HG03558 (cell line): ENCODE measurements at regions not wholly inside any gene's neighbourhood (a gene's known extent, or its start where the extent isn't known, plus 50 kb on each side); places are given as distances from the start of the nearest gene placed in this dataset.
"Not testable (repeated sequence)": the region's sequence is repeated elsewhere in the genome, so short reads cannot be mapped to it uniquely, and the experiment has no call there.

ENCODE experiments used
- ATAC-seq: cut with Tn5 transposase; IDR thresholded peaks from one replicate; pipeline ENCODE4 v1.9.1; 2021; ENCODE audit warnings: moderate number of reproducible peaks; ENCODE audit not compliant: unreplicated experiment; ENCODE audit errors: extremely low read depth

DNA sequence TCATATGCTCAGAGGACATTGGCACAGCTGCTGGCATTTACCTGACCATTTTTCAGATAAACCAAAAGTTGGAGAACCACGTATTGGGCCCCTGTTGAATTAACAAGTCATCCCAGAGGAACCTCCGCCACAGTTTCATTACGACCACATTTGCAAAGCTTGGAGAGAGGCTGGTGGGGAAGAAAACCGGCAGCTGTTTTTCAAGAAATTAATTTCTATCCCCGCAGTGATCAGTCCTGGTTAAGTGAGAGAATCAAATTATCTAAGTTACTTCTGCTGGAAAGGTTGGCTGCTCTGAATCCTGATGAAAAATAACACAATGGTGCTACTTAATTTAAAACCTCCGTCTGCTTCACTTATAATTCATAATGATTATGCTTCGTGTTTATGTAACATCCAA lies 737.1 kb upstream of the AUTS2 start:
- no peak for ATAC-seq

DNA sequence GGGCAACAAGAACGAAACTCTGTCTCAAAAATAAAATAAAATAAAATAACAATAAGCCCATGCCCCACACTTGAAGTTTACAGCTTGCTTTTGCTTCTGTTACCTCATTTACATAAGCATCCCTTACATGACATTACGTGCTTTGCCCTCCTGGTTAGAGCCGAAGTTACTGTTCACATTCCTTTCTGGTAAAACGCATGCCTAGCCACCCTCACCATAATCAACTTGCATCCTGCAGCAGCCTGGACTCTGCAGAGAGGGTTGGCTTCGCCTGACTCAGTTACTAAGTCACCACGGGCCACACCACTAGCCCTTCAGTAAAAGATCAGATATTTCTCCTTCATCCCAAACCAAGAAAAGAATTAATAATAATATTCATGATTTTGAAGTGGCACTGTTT lies 736.0 kb upstream of the AUTS2 start:
- no peak for ATAC-seq

DNA sequence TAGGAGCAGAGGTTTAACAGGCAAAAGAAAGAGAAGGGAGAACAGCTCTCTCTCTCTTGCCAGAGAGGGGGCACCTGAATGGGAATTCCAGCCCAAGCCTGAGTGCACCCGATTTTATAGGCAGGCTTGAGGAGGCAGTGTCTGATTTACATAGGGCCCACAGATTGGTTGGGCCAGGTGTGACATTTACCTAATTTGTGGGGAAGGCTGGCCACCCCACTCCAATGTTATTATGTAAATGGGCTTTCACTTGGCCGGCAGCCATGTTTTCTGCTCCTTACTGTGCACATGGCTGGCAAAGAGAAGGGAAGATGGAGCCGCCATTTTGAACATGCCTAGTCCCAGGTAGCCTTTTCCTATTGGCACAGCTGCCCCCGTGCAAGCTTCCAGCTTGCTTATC lies 735.5 kb upstream of the AUTS2 start:
- no peak for ATAC-seq

GRCh38 chr7:68865351-68866199 lies 732.7 kb upstream of the AUTS2 start:
- no peak for ATAC-seq

- no peak for ATAC-seq
These were observed 732.1 kb upstream of the AUTS2 start for GRCh38 chr7:68866200-68866570.

DNA sequence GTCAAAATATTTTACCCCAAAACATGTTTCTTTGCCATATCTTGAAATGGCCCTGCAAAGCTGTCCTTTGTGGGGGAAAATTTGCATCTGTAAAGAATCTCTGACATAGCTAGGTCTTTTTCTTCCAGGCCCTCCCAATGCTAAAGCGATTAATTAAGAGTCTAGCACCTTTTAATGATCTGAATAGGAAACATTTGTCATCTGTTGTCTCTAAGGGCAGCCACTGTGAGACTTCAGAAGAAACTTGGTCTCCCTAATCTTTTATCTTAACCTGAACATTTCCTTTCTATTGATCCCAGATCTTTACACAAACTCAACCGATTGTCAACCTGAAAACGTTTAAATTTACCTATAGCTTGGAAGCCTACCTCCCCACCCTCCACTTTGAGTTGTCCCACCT lies 731.6 kb upstream of the AUTS2 start:
- not testable (repeated sequence) for ATAC-seq

DNA sequence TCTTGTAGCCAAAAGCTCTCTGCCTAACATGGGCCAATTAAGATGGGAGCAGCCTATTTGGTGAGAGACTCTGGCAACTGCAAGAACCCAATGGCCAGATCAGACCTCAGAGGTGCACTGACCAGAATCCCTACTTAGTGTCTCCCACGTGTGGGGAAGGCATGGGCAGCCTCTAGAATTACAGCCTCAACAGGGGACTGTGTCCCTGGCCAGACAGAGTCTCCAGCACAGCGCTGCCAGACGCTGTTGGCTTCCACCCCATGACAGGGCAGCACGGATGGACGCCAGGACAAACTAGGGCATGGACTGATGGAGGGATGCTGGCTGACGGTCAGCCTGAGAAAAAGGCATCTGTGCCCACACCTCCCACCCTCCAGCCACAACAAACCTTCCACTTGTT lies 729.3 kb upstream of the AUTS2 start:
- no peak for ATAC-seq

DNA sequence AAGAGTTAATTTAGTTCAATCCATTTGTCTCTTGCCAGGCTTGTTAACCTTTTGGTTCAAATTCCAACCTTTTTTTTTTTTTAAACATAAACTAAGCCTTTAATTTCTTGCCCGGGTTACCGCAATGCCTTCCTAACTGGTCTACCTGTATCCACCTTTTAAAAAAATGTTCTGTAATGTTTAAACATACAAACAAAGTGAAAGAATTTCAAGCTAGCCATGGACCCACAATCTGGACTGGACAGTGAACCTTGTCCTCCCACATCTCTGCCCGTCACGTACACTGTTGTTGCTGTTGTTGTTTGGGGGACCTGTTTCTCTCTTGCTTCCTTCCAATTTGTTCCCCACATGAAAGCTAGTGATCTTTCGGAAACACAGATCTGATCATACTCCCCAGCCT lies 724.7 kb upstream of the AUTS2 start:
- no peak for ATAC-seq

DNA sequence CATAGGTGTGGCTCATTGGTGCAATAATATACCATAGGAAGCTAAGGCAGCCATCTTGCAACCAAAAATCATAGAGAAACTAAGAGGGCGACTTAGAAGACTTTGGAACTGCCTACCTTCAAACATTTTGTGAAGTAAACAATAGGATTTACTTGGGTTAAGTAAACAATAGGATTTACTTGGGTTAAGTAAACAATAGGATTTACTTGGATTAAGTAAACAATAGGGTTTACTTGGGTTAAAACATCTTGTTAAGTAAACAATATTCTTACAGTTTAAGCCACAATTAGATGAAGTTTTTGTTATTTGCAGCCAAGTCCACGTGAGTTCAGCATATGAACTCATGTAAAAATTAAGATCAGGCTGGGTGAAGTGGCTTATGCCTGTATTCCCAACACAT lies 722.4 kb upstream of the AUTS2 start:
- no peak for ATAC-seq

DNA sequence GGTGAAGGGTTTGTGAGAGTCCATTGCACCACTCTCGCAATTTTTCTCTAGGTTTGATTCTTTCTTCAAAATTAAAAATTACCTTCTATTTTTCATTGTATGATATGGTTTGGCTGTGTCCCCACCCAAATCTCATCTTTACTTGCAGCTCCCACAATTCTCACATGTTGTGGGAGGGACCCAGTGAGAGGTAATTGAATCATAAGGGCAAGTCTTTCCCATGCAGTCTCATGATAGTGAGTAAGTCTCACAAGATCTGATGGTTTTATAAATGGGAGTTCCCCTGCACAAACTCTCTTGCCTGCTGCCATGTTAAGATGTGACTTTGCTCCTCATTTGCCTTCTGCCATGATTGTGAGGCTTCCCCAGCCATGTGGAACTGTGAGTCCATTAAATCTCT lies 711.2 kb upstream of the AUTS2 start:
- not testable (repeated sequence) for ATAC-seq

- no peak for ATAC-seq
These were observed 709.3 kb upstream of the AUTS2 start for GRCh38 chr7:68888971-68889385.

GRCh38 chr7:68892236-68892635 lies 706.0 kb upstream of the AUTS2 start:
- no peak for ATAC-seq

GRCh38 chr7:68893411-68893810 lies 704.9 kb upstream of the AUTS2 start:
- ATAC-seq: no peak

DNA sequence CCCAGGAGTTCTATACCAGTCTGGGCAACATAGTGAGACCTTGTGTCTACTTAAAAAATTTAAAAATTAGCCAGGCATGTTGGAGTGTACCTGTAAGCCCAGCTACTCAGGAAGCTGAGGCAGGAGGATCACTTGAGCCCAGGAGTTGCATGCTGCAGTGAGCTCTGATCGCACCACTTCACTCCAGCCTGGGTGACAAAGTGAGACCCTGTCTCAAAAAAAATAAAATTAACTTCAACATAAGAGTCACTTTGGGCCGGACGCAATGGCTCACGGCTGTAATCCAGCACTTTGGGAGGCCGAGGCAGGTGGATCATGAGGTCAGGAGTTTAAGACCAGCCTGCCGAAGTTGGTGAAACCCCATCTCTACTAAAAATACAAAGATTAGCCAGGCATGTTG lies 699.1 kb upstream of the AUTS2 start:
- ATAC-seq: not testable (repeated sequence)

DNA sequence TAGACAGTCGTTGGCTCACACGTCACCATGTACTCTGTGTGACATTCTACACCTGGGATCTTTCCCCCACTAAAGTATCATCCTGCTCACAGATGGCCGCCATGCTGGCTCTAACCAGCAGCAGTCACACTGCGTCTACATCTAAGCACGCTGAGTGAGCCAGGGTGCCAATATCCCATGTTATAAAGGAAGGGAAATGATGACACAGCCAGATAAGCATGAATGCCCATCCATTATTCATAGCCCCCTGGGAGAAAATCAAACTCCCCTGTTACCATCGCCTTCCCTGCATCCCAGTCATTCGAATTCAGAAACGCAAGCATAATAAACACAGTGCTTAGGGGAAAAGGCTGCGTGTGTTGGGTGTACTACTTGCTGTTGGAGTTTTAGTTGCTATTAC lies 698.2 kb upstream of the AUTS2 start:
- no peak for ATAC-seq

DNA sequence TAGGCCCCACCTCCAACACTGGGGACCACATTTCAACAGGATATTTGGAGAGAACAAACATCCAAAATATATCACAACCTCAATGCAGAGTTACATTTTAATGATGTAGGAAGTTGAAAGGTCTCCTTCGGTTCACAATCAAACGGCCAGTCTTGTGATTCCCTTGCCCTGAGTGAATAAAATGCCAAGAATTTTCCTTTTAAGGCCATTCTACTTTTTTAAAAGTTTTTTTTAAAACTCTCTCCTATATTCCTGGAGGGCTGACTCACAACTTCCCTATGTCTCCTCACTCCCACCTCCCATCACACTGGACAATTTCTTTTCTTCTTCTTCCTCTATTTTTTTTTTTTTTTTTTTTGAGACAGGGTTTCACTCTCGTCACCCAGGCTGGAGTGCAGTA lies 693.6 kb upstream of the AUTS2 start:
- no peak for ATAC-seq

DNA sequence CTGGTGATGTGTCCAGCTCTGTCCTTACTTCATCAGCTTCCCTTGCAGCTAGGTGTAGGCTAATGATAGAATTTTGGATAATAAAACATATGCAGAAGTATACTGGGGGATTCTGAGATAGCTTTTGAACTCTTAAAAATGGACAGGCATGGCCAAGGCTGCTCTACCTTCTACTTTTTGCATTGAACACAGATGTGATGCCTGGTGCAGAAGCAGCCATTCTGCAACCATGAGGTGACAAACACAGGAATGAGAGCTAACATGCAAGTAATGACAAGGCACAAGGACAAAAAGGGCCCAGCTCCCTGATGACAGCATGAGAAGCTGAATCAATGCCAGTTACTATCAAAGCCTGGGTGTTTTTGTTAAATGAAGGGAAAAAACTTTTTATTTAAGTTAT lies 686.5 kb upstream of the AUTS2 start:
- ATAC-seq: no peak

DNA sequence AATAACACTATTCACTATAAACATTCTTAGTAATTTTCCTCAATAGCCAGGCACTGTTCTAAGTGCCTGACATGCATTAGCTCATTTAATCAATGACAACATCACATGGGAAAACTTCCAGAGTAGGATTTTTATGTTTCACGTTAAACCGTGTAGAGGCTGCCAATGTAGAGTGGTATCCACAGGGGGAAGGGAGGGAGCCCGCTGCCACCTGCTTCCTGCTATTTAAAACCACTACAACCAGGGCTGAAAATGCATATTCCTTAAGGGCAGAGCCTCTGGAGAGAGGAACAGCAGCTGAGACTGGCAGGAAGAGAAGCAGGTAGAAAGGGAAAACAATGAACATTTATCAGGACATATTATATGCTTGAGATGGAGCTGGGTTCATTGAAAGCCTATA lies 684.3 kb upstream of the AUTS2 start:
- no peak for ATAC-seq

DNA sequence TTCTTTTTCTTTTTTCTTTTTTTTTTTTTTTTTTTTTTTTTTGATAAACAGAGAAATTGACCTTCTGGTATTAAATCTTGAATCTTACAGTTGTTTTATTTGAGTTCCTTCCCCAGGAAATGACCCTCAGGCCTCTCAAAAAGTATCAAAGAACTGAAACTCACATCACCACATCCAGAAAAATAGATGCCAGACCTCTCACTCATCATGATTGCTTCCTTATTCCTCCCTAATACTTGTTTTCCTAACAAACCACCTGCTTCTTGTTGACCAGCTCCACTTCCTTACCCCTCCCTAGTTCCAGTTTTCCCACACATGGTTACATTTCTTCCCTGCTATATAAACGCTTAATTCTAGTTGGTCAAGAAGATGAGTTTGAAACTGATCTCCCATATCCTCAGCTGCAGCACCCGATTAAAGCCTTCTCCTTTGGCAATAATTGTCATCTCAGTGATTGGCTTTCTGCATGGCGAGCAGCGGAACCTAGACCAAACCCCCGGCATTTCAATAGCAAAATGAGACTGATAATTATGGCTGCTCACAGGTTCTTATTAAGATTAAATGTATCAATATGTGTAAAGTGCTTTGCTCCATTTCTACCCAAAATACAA lies 681.1 kb upstream of the AUTS2 start:
- ATAC-seq: no peak

- no peak for ATAC-seq
These were observed 679.7 kb upstream of the AUTS2 start for GRCh38 chr7:68918621-68919020.

DNA sequence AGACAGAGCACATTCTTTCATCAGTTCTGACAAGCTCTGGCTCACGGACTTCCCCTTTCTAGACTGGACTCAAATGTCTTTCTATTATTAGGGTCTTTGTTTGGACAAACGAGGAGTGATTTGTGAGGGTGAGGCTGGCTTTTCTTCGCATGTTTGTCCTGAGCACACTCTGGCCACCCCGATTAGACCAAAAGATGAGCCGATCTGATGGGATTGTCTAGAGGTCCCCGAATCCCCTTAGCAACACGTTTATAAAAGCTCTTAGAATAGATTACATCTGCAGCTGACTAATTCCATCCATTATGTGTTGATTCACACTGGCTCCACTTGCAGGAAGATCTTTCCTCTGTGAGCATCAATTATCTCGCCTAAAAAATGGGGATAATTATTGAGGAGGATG lies 675.4 kb upstream of the AUTS2 start:
- no peak for ATAC-seq

DNA sequence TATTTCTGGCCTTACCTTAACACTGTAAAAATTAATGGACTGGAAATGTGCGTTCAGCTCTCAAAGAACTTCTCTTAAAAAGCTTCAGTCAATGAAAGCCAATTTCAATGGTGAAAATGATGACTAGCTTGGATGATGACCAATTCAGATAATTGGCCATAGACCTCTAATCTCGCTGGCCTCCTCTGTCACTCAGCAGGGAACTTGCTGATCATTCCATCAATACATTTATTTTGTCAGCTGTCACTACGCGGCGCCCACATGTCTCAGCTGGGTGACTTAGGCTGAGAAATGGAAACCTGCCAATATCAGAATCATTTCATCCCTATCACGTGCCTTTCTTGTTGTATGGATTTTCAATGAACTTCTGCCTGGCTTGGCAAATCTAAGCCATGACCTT lies 673.0 kb upstream of the AUTS2 start:
- no peak for ATAC-seq
